Coronary artery (tissue), 2 donors: ENCODE measurements at regions not wholly inside any gene's neighbourhood (a gene's known extent, or its start where the extent isn't known, plus 50 kb on each side); places are given as distances from the start of the nearest gene placed in this dataset.

Source experiments
- DNase-seq: peaks from one replicate; pipeline ENCODE4 v3.0.0-alpha.2; 2017; ENCODE audit warnings: low spot score
- H3K27ac ChIP-seq, 2 donors: fragments of 200-600 bp; sonication (generic); one replicate each; pipeline ENCODE4 v1.5.1; 2016 to 2019
- H3K4me3 ChIP-seq: fragments of 200-600 bp; sonication (generic); 2 replicates; pipeline ENCODE4 v1.5.1; 2016; ENCODE audit warnings: mild to moderate bottlenecking, moderate library complexity
- TF ChIP-seq, protein P1 (sequence below): fragments of 200-600 bp; sonication (generic); IDR thresholded peaks from one replicate; pipeline ENCODE4 v1.5.1; 2019; ENCODE audit warnings: antibody characterized with exemption

DNA sequence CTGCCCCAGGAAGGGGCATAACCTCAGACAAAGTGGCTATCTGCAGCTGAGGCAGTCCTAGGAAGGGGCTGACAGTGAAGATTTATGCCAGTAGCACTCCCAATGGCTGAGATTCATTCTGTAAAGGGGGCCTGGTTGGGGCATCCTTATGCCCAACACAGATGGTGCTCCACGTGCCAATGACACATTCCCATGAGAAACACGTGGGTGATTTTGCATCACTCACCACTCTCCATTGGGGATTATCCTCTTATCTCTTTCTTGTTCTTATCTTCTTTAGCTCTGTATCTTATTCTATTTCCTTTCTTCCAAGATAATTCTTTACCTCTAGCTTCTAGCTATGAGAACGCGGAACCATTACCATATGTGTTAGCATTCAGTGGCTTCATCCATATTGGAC lies 194.0 kb upstream of the TUT7 start:
- TF ChIP-seq, protein P1, sequence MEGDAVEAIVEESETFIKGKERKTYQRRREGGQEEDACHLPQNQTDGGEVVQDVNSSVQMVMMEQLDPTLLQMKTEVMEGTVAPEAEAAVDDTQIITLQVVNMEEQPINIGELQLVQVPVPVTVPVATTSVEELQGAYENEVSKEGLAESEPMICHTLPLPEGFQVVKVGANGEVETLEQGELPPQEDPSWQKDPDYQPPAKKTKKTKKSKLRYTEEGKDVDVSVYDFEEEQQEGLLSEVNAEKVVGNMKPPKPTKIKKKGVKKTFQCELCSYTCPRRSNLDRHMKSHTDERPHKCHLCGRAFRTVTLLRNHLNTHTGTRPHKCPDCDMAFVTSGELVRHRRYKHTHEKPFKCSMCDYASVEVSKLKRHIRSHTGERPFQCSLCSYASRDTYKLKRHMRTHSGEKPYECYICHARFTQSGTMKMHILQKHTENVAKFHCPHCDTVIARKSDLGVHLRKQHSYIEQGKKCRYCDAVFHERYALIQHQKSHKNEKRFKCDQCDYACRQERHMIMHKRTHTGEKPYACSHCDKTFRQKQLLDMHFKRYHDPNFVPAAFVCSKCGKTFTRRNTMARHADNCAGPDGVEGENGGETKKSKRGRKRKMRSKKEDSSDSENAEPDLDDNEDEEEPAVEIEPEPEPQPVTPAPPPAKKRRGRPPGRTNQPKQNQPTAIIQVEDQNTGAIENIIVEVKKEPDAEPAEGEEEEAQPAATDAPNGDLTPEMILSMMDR, result no peak
- no peak overlapping the region for H3K4me3 ChIP-seq
- no peak overlapping the region for H3K27ac ChIP-seq
- DNase-seq, result no peak

DNA sequence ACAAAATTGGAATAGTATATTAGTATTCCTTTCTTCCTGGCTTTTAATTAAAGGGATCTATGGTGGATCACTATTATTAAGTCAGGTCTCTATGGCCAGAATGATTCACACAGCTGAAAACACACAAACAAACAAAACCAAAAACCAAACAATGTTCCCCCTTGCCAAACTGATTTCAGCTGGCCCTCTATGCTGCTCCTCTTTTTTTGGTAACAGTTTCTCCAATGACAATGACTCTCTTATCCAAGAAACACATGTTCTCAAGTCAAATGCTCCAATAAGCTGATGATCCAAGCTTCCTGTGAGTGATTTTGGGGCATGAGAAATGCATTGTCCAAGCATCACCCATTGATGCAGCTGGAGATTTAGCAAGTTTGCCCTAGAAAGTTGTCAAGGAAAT lies 193.4 kb upstream of the TUT7 start:
- no peak for DNase-seq
- Histone ChIP-seq H3K27ac (no peak overlapping the region), H3K4me3 (no peak overlapping the region)
- TF ChIP-seq, protein P1, result no peak

DNA sequence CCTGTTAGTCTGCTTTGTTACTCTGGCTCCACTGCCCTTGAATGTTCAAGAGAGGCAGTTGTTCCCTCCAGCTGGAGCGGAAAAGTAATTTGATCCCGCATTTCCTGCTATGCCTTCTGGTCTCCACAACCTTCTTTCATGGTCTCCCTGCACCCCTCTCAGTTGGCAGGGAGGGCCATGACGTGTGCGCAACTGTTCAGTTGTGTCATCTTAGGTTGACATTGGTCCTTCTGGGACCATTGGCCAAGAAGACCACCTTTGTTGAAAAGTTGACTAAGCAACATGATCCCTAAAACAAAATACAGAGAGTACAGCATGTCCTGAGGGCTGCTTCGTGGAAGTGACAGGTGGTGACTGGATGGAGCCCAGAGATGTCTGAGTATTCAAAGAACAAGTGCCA lies 192.5 kb upstream of the TUT7 start:
- H3K4me3 ChIP-seq, result no peak overlapping the region
- H3K27ac ChIP-seq, result no peak overlapping the region
- TF ChIP-seq, protein P1, result no peak
- DNase-seq, result no peak

DNA sequence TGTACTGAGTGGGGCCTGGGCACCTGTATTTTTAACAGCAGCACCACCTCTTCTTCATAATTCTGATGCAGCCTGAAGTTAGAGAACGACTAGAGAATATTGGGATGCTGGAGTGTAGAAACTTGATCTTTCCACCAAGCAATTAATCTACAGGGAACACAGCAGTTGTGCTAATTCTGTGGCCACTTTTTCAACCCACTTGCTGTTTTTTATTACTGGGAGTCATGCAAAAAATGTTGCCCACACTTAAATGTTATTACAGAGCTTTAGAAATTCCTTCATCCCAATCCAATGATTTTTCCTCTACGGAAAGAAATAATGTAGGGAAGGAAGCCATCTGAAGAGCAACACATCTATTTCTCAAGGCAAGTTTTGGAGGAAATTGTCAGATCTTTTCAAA lies 190.9 kb upstream of the TUT7 start:
- TF ChIP-seq, protein P1, result no peak
- DNase-seq, result no peak

DNA sequence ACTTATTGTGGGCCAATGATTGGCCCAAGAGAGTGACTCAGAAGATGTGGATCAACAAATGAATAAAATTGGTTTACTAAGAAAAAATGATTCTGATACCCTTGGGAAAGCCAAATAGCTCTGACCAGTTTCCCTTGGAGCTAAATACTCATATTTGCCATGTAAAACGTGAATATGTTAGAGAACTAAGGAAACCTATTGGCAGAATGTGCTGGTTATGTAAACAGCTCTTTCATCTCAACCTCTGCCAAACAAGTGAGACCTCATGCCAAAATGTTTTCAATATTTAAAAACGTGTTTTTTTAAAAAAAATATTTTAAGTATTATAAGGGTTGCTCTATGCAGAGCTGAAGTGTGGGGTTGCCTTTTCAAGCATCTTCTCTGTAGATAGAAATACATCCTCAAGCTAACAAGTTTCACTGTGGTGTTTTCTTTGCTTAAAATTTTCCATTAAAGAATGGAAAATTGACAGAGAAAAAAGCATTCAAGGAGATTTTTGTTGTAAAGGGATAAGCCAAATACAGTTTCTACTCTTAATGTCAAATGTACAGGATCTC lies 186.9 kb upstream of the TUT7 start:
- H3K4me3 ChIP-seq, result no peak overlapping the region
- no peak overlapping the region for H3K27ac ChIP-seq
- TF ChIP-seq, protein P1, result no peak
- no peak for DNase-seq

More for the DNA sequence above, 190.9 kb upstream of the TUT7 start:
- Histone ChIP-seq H3K27ac (no peak overlapping the region), H3K4me3 (no peak overlapping the region)

DNA sequence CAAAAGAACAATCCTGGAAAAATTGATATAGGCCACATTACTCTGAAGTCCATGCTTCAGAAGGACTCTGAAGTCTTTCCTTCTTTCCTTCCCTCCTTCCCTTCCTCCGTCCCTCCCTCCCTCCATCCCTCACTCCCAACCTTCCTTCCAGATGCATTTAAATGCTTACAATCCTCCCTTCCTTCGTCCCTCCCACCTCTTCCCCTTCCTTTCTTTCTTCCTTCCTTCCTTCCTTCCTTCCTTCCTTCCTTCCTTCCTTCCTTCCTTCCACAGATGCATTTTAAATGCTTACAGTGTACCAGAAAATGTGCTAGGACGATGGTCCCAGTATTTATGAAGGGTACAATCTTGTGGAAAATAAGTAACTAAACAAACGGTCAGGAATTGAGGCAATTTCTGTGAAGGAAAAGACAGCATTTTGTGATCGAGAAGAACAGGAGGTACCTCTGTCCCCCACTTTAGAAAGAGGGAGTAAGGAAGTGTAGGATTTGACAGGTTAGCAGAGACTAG lies 181.3 kb upstream of the TUT7 start:
- TF ChIP-seq, protein P1, result no peak
- Histone ChIP-seq H3K27ac (no peak overlapping the region), H3K4me3 (no peak overlapping the region)
- no peak for DNase-seq

DNA sequence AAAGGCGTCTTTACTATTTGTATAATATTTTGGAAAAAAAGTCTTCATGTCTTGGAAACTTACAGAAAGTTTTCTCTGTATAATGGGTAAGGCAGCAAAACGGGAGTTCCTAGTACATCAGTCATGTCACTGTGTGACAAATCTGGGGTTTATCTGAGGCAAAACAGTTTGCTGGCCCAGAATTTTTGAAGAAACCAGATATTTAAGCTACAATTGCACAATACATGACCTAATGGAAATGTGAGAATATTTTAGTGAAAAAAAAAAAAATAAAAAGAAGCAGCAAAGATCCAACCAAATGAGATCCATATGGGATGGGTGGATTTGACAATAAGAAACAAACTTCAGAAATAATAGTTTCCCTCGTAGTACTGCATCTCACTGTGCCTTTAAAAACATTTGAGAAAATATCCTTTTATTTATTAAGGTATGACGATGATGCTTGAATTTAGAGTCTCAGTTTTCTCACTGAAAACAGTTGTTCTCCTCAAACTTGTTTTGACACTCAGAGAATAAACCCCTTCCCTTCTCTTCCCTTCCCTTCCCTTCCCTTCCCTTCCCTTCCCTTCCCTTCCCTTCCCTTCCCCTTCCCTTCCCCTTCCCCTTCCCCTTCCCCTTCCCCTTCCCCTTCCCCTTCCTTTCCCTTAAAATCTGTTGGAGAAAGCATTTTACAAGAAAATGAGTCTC lies 180.5 kb upstream of the TUT7 start:
- TF ChIP-seq, protein P1, result no peak
- Histone ChIP-seq H3K4me3 (no peak overlapping the region), H3K27ac (no peak overlapping the region)
- no peak for DNase-seq
